HT-29 (cell line): ENCODE measurements at regions not wholly inside any gene's neighbourhood (a gene's known extent, or its start where the extent isn't known, plus 50 kb on each side); places are given as distances from the start of the nearest gene placed in this dataset.
A peak's percentile ranks its signal among the peaks of the same experiment; 100 is the strongest.

Source experiments
- DNase-seq: peaks from one replicate; pipeline ENCODE4 v3.0.0-alpha.2; 2015; ENCODE audit warnings: low spot score

GRCh38 chr10:3016016-3016415 is 51.3 kb upstream of the PFKP start:
- DNase-seq, result no peak

GRCh38 chr10:3014968-3015367 is 52.4 kb upstream of the PFKP start:
- no peak for DNase-seq

GRCh38 chr10:3012223-3012622 is 55.1 kb upstream of the PFKP start:
- DNase-seq, result no peak

GRCh38 chr10:3010816-3011460 is 56.4 kb upstream of the PFKP start:
- no peak for DNase-seq

- no peak for DNase-seq
These were observed 57.0 kb upstream of the PFKP start for GRCh38 chr10:3010334-3010733.

- DNase-seq, result no peak
These were observed 58.0 kb upstream of the PFKP start for GRCh38 chr10:3009341-3009740.

GRCh38 chr10:3008518-3009195 is 58.7 kb upstream of the PFKP start:
- DNase-seq, result no peak

- no peak for DNase-seq
These were observed 60.7 kb upstream of the PFKP start for GRCh38 chr10:3006607-3007006.

- DNase-seq, result no peak
These were observed 61.3 kb upstream of the PFKP start for GRCh38 chr10:3006093-3006492.

GRCh38 chr10:3002304-3002703 is 65.0 kb upstream of the PFKP start:
- no peak for DNase-seq

- DNase-seq, result no peak
These were observed 67.3 kb upstream of the PFKP start for GRCh38 chr10:3000048-3000447.

GRCh38 chr10:2994221-2994961 is 73.0 kb upstream of the PFKP start:
- no peak for DNase-seq

GRCh38 chr10:2993636-2994035 is 73.7 kb upstream of the PFKP start:
- no peak for DNase-seq

GRCh38 chr10:2992401-2993198 is 74.7 kb upstream of the PFKP start:
- DNase-seq, result no peak

GRCh38 chr10:2990764-2991163 is 76.6 kb upstream of the PFKP start:
- no peak for DNase-seq

- no peak for DNase-seq
These were observed 77.9 kb upstream of the PFKP start for GRCh38 chr10:2989292-2989947.

- no peak for DNase-seq
These were observed 80.1 kb upstream of the PFKP start for GRCh38 chr10:2987185-2987768.

GRCh38 chr10:2986391-2986801 is 81.0 kb upstream of the PFKP start:
- DNase-seq, result peak; percentile 76

GRCh38 chr10:2985729-2986232 is 81.6 kb upstream of the PFKP start:
- peak; percentile 95 for DNase-seq

GRCh38 chr10:2984682-2985081 is 82.7 kb upstream of the PFKP start:
- no peak for DNase-seq

- DNase-seq, result no peak
These were observed 85.2 kb upstream of the PFKP start for GRCh38 chr10:2982146-2982545.
